Kidney (tissue), 13 donors: ENCODE measurements at regions not wholly inside any gene's neighbourhood (a gene's known extent, or its start where the extent isn't known, plus 50 kb on each side); places are given as distances from the start of the nearest gene placed in this dataset.

Experiments used
- DNase-seq, 5 donors: peaks; one replicate each; pipeline ENCODE4 v3.0.0-alpha.2; 2013 to 2020
- FAIRE-seq: peaks from 2 replicates; lab custom pipeline; 2012; peaks lifted over from hg19 to GRCh38; lab: Jason Lieb, UNC
- H3K27ac ChIP-seq, 2 donors: one replicate each; pipeline ENCODE4 v1.7.0; 2013; ENCODE audit warnings: low read depth in 2 of 2, low read length in 2 of 2, inconsistent platforms in 1 of 2
- H3K27me3 ChIP-seq: one replicate; pipeline ENCODE4 v1.7.1; 2013; ENCODE audit warnings: low read length, inconsistent platforms; ENCODE audit not compliant: control insufficient read depth, insufficient read depth
- H3K36me3 ChIP-seq, 3 donors: one replicate each; pipeline versions ENCODE4 v1.7.0 to v1.7.1; 2013; ENCODE audit warnings: low read length in 3 of 3, control low read depth in 1 of 3, inconsistent platforms in 1 of 3; ENCODE audit not compliant: insufficient read depth in 3 of 3, control insufficient read depth in 2 of 3
- H3K4me1 ChIP-seq, 3 donors: one replicate each; pipeline versions ENCODE4 v1.7.0 to v1.7.1; 2013; ENCODE audit warnings: low read length in 3 of 3, inconsistent platforms in 1 of 3, low read depth in 1 of 3; ENCODE audit not compliant: control insufficient read depth in 2 of 3, insufficient read depth in 2 of 3
- H3K4me3 ChIP-seq, 3 donors: one replicate each; pipeline versions ENCODE4 v1.7.0 to v1.8.1; 2013; ENCODE audit warnings: low read length in 3 of 3, control low read depth in 1 of 3, inconsistent platforms in 1 of 3
- H3K9ac ChIP-seq, 3 donors: one replicate each; pipeline versions ENCODE4 v1.7.0 to v1.7.1; 2013; ENCODE audit warnings: low read length in 3 of 3, control low read depth in 1 of 3, inconsistent platforms in 1 of 3
- H3K9me3 ChIP-seq, 3 donors: one replicate each; pipeline versions ENCODE4 v1.7.0 to v1.7.1; 2013; ENCODE audit warnings: low read length in 3 of 3, control low read depth in 1 of 3, inconsistent platforms in 1 of 3; ENCODE audit not compliant: control insufficient read depth in 2 of 3, insufficient read depth in 1 of 3
- intact Hi-C: fragments of 100-400 bp; cut with DNase I; formaldehyde crosslinking; loops from one replicate; pipeline ENCODE4 v1.11.1; 2022
- TF ChIP-seq, protein P1 (sequence below): IDR thresholded peaks from 3 replicates; pipeline ENCODE4 v1.5.1; 2012; ENCODE audit warnings: mild to moderate bottlenecking, moderate library complexity, borderline replicate concordance; ENCODE audit not compliant: insufficient read depth; ENCODE audit errors: extremely low read depth
- donor health status: control.
- donor health status: control.
- donor health status: control.
- donor health status: control.
- donor health status: control.
- donor health status: DM: yes; HTN: yes; CAD: no.
- donor health status: Normal renal cell carcinoma (clear cell type).

DNA sequence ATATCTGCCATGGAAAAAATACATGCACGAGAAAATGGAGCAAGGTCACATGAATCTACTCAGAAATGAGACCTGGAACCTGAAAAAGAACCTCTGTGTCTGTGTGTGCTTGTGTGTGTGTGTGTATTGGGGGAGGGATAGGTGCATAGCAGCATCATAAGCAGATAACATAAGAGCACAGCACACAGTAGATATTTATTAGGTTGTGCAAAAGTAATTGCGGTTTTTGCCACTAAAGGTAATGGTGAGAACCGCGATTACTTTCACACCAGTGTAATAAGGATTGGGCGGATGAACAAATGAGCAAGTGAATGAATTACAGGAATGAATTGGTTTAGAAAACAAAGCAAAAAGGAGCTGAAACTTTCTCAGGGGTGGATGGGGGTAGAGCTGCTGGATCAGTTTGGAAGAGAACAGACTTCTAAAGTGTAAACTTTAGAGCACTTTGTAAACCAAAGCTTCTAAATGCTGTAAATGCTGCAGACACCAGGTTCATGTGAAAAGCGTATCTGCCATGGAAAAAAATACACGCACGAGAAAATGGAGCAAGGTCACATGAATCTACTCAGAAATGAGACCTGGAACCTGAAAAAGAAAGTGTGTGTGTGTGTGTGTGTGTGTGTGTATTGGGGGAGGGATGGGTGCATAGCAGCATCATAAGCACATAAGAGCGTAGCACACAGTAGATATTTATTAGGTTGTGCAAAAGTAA is 156.9 kb downstream of the TOMM20 start:
- Histone ChIP-seq H3K27ac (peak overlapping the region; percentile 86 to 90), H3K9me3 (no peaks in the 10 kb centered on the region), H3K9ac (peak overlapping the region in 1 of 3 donors; percentile 80), H3K4me1 (peaks cover 17 to 67% (median 30%) of the 10 kb centered on the region in 3 donors), H3K27me3 (no peaks in the 10 kb centered on the region), H3K36me3 (no peaks in the 10 kb centered on the region), H3K4me3 (no peak overlapping the region)
- peak in 2 of 5 donors; percentile 11 to 21 for DNase-seq
- no peak for FAIRE-seq
- intact Hi-C loops: loop anchor here (10.0 kb wide), 1 partner anchor 103 kb away; no protein-coding TSS in a partner anchor
- TF ChIP-seq, protein P1, sequence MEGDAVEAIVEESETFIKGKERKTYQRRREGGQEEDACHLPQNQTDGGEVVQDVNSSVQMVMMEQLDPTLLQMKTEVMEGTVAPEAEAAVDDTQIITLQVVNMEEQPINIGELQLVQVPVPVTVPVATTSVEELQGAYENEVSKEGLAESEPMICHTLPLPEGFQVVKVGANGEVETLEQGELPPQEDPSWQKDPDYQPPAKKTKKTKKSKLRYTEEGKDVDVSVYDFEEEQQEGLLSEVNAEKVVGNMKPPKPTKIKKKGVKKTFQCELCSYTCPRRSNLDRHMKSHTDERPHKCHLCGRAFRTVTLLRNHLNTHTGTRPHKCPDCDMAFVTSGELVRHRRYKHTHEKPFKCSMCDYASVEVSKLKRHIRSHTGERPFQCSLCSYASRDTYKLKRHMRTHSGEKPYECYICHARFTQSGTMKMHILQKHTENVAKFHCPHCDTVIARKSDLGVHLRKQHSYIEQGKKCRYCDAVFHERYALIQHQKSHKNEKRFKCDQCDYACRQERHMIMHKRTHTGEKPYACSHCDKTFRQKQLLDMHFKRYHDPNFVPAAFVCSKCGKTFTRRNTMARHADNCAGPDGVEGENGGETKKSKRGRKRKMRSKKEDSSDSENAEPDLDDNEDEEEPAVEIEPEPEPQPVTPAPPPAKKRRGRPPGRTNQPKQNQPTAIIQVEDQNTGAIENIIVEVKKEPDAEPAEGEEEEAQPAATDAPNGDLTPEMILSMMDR: no peak

GRCh38 chr1:234970731-234971476 is 157.7 kb downstream of the TOMM20 start:
- Histone ChIP-seq H3K36me3 (no peaks in the 10 kb centered on the region), H3K4me3 (peak overlapping the region in 1 of 3 donors; percentile 52), H3K4me1 (peaks cover 17 to 63% (median 30%) of the 10 kb centered on the region in 3 donors), H3K27ac (peak overlapping the region; percentile 86 to 90), H3K27me3 (no peaks in the 10 kb centered on the region), H3K9me3 (no peaks in the 10 kb centered on the region), H3K9ac (peak overlapping the region in 2 of 3 donors; percentile 26 to 80)
- TF ChIP-seq, protein P1: no peak
- intact Hi-C loops: loop anchor here (10.0 kb wide), 1 partner anchor 104 kb away; no protein-coding TSS in a partner anchor
- DNase-seq: peak; percentile 90 to 97 (median 92)
- FAIRE-seq: no peak

GRCh38 chr1:234970401-234970730 is 158.3 kb downstream of the TOMM20 start:
- H3K9me3 ChIP-seq: no peaks in the 10 kb centered on the region
- peak in 2 of 5 donors; percentile 88 to 90 for DNase-seq

More at GRCh38 chr1:234970401-234970730, 158.3 kb downstream of the TOMM20 start:
- TF ChIP-seq, protein P1: no peak
- H3K4me3 ChIP-seq: peak overlapping the region in 1 of 3 donors; percentile 52
- peak overlapping the region; percentile 86 to 90 for H3K27ac ChIP-seq
- peak overlapping the region in 2 of 3 donors; percentile 26 to 80 for H3K9ac ChIP-seq
- no peaks in the 10 kb centered on the region for H3K36me3 ChIP-seq
- no peak for FAIRE-seq
- intact Hi-C loops: loop anchor here (10.0 kb wide), 1 partner anchor 104 kb away; no protein-coding TSS in a partner anchor
- peaks cover 17 to 57% (median 27%) of the 10 kb centered on the region in 3 donors for H3K4me1 ChIP-seq
- H3K27me3 ChIP-seq: no peaks in the 10 kb centered on the region
